ENCODE measurements at regions not wholly inside any gene's neighbourhood (a gene's known extent, or its start where the extent isn't known, plus 50 kb on each side); places are given as distances from the start of the nearest gene placed in this dataset.

DNA sequence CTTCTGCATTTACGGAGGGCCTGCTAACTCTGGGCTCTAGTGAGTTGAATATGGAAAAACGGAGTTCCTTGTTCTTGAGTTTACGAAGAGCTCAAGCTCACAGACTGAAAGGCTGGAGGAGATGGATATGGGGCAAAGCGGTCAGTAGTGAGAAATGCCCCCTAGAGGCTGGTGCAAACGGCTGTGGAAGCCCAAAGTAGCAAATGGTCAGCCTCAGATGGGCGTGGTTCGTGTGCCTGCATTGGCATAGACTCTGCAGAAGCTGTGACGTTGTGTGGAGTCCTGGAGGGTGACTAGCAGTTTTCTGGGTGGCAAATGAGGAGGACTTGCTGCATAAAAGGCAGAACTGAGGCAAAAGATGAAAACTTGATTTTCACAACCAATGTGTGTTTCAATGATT, 93.6 kb upstream of the TWIST2 start:
- H3F3A ChIP-seq (ENCODE audit: insufficient read depth), result no peaks in the 10 kb centered on the region
- no peak for TF ChIP-seq EZH2phosphoT487 (conservative IDR thresholded peaks at IDR 0.05; ENCODE audit: low read length)
- TF ChIP-seq, protein P1, sequence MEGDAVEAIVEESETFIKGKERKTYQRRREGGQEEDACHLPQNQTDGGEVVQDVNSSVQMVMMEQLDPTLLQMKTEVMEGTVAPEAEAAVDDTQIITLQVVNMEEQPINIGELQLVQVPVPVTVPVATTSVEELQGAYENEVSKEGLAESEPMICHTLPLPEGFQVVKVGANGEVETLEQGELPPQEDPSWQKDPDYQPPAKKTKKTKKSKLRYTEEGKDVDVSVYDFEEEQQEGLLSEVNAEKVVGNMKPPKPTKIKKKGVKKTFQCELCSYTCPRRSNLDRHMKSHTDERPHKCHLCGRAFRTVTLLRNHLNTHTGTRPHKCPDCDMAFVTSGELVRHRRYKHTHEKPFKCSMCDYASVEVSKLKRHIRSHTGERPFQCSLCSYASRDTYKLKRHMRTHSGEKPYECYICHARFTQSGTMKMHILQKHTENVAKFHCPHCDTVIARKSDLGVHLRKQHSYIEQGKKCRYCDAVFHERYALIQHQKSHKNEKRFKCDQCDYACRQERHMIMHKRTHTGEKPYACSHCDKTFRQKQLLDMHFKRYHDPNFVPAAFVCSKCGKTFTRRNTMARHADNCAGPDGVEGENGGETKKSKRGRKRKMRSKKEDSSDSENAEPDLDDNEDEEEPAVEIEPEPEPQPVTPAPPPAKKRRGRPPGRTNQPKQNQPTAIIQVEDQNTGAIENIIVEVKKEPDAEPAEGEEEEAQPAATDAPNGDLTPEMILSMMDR (IDR thresholded peaks at IDR 0.05; ENCODE audit: insufficient read depth, low read length, poor library complexity, severe bottlenecking), result no peak

DNA sequence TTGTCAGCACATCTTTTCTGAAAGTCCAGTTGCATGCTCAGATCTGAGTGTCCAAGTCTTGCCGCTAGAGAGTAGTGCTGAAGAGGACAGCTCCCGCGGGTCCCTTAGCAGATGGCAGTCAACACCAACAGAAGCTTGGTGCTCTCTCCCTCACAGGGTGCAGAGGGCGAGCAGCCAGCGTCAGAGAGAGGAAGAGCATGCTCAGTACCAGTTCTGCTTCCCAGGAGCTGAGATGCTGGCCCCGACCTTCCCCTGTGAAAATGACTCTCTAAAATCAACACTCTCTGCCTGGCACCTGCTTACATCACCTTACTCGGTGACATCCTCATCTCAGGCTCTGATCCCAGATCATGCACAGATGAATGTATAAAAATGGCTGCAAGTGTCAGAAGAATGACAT, 86.0 kb upstream of the TWIST2 start:
- Histone ChIP-seq H2AFZ (ENCODE audit: low read depth, low read length, severe bottlenecking) (no peak overlapping the region), H3K27ac (ENCODE audit: low read depth, low read length) (no peak overlapping the region), H4K20me1 (ENCODE audit: low read depth, low read length) (no peaks in the 10 kb centered on the region), H3K9me3 (ENCODE audit: insufficient read depth, low read length) (no peaks in the 10 kb centered on the region), H3K27me3 (ENCODE audit: low read length) (no peaks in the 10 kb centered on the region), H3K36me3 (ENCODE audit: low read length) (no peaks in the 10 kb centered on the region), H3K9me2 (replicated peaks; ENCODE audit: insufficient read depth, low read length) (no peaks in the 10 kb centered on the region), H3K4me3 (ENCODE audit: insufficient read depth, low read length, poor library complexity, severe bottlenecking) (no peak overlapping the region), H3K79me2 (ENCODE audit: insufficient read depth, low read length) (no peaks in the 10 kb centered on the region), H3F3A (ENCODE audit: insufficient read depth) (no peaks in the 10 kb centered on the region), H3K4me2 (ENCODE audit: low read depth, low read length, poor library complexity, severe bottlenecking) (no peak overlapping the region), H3K9ac (ENCODE audit: low read length) (no peak overlapping the region)
- no peak for TF ChIP-seq EZH2phosphoT487 (conservative IDR thresholded peaks at IDR 0.05; ENCODE audit: low read length)
- TF ChIP-seq, protein P1 (IDR thresholded peaks at IDR 0.05; ENCODE audit: insufficient read depth, low read length, poor library complexity, severe bottlenecking), result no peak

More for the DNA sequence above, 93.6 kb upstream of the TWIST2 start:
- H3K9ac ChIP-seq (ENCODE audit: low read length), result no peak overlapping the region
- H3K9me3 ChIP-seq (ENCODE audit: insufficient read depth, low read length), result no peaks in the 10 kb centered on the region
- no peak overlapping the region for H3K27ac ChIP-seq (ENCODE audit: low read depth, low read length)
- no peaks in the 10 kb centered on the region for H3K27me3 ChIP-seq (ENCODE audit: low read length)
- H3K79me2 ChIP-seq (ENCODE audit: insufficient read depth, low read length), result no peaks in the 10 kb centered on the region
- no peak overlapping the region for H3K4me3 ChIP-seq (ENCODE audit: insufficient read depth, low read length, poor library complexity, severe bottlenecking)
- H4K20me1 ChIP-seq (ENCODE audit: low read depth, low read length), result no peaks in the 10 kb centered on the region
- H3K36me3 ChIP-seq (ENCODE audit: low read length), result no peaks in the 10 kb centered on the region
- H2AFZ ChIP-seq (ENCODE audit: low read depth, low read length, severe bottlenecking), result no peak overlapping the region
- no peaks in the 10 kb centered on the region for H3K9me2 ChIP-seq (replicated peaks; ENCODE audit: insufficient read depth, low read length)
- H3K4me2 ChIP-seq (ENCODE audit: low read depth, low read length, poor library complexity, severe bottlenecking), result no peak overlapping the region

DNA sequence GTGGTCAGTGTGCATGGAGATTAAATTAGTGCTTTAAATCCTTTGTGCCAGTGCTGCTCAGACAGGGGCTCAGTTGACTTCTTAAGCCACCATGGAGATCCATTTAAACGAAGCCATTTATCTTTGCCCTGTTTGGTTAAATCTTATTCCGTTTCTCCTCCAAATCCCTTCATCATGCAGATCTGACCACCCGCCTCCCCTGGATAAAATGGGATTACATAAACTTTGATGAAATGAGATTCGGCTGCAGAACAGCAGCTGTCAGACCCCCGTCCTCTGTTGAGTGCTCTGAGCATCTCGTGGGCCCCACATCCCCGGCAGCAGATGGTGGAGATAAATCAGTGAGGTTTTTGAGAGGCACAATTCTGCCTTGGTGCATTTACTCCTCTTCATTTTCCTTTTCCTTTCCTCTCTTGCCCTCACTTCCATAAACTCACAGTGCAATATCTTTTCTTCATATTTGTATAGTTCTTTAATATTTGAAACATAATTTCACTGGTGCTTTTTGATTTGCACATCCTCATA, 84.4 kb upstream of the TWIST2 start:
- no peak overlapping the region for H3K4me3 ChIP-seq (ENCODE audit: insufficient read depth, low read length, poor library complexity, severe bottlenecking)
- H2AFZ ChIP-seq (ENCODE audit: low read depth, low read length, severe bottlenecking), result no peak overlapping the region
- no peak overlapping the region for H3K4me2 ChIP-seq (ENCODE audit: low read depth, low read length, poor library complexity, severe bottlenecking)
- H3K9me2 ChIP-seq (replicated peaks; ENCODE audit: insufficient read depth, low read length), result no peaks in the 10 kb centered on the region
- H3K27me3 ChIP-seq (ENCODE audit: low read length), result no peaks in the 10 kb centered on the region
- H3K9ac ChIP-seq (ENCODE audit: low read length), result no peak overlapping the region
- H4K20me1 ChIP-seq (ENCODE audit: low read depth, low read length), result no peaks in the 10 kb centered on the region
- H3K79me2 ChIP-seq (ENCODE audit: insufficient read depth, low read length), result no peaks in the 10 kb centered on the region
- no peak for TF ChIP-seq EZH2phosphoT487 (conservative IDR thresholded peaks at IDR 0.05; ENCODE audit: low read length)
- H3K36me3 ChIP-seq (ENCODE audit: low read length), result no peaks in the 10 kb centered on the region
- no peaks in the 10 kb centered on the region for H3F3A ChIP-seq (ENCODE audit: insufficient read depth)
- no peaks in the 10 kb centered on the region for H3K9me3 ChIP-seq (ENCODE audit: insufficient read depth, low read length)
- no peak overlapping the region for H3K27ac ChIP-seq (ENCODE audit: low read depth, low read length)

DNA sequence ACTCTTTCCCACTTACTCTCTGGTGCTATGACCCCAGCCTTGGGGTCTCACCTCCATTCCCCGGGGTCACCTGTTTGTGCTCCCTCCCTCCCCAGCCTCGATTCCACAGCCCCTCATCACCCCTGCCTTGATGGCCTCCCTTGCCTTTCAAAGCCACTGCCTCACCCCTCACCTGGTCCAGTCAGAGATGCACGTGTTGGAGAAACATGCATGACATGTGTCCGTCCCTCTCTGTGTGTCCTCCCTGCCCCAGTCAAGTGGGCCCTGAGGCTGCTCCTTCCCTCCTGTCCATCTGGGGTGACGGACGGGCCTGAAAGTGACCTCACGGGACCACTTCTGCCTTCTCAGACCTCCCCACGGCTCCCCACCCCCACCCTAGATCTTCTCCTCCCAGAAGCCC, 82.3 kb upstream of the TWIST2 start:
- no peak overlapping the region for H3K4me3 ChIP-seq (ENCODE audit: insufficient read depth, low read length, poor library complexity, severe bottlenecking)
- no peak overlapping the region for H3K27ac ChIP-seq (ENCODE audit: low read depth, low read length)
- H3K36me3 ChIP-seq (ENCODE audit: low read length), result no peaks in the 10 kb centered on the region
- no peaks in the 10 kb centered on the region for H3F3A ChIP-seq (ENCODE audit: insufficient read depth)
- H3K27me3 ChIP-seq (ENCODE audit: low read length), result no peaks in the 10 kb centered on the region
- no peaks in the 10 kb centered on the region for H4K20me1 ChIP-seq (ENCODE audit: low read depth, low read length)
- no peaks in the 10 kb centered on the region for H3K9me3 ChIP-seq (ENCODE audit: insufficient read depth, low read length)
- no peak overlapping the region for H2AFZ ChIP-seq (ENCODE audit: low read depth, low read length, severe bottlenecking)
- no peaks in the 10 kb centered on the region for H3K9me2 ChIP-seq (replicated peaks; ENCODE audit: insufficient read depth, low read length)
- H3K4me2 ChIP-seq (ENCODE audit: low read depth, low read length, poor library complexity, severe bottlenecking), result no peak overlapping the region
- TF ChIP-seq, protein P1 (IDR thresholded peaks at IDR 0.05; ENCODE audit: insufficient read depth, low read length, poor library complexity, severe bottlenecking), result no peak
- TF ChIP-seq EZH2phosphoT487 (conservative IDR thresholded peaks at IDR 0.05; ENCODE audit: low read length), result no peak
- H3K79me2 ChIP-seq (ENCODE audit: insufficient read depth, low read length), result no peaks in the 10 kb centered on the region
- H3K9ac ChIP-seq (ENCODE audit: low read length), result no peak overlapping the region
